ENCODE measurements at regions not wholly inside any gene's neighbourhood (a gene's known extent, or its start where the extent isn't known, plus 50 kb on each side); places are given as distances from the start of the nearest gene placed in this dataset.

GRCh38 chr14:101035466-101036225 lies 132.1 kb upstream of the RTL1 start:
- no peak for DNase-seq
- H3K27ac ChIP-seq = no peak overlapping the region
- H3K27me3 ChIP-seq (replicated peaks) = no peaks in the 10 kb centered on the region
- H3K4me3 ChIP-seq (ENCODE audit: low read depth, low read length) = no peak overlapping the region
- peaks cover 48% of the 10 kb centered on the region for H3K36me3 ChIP-seq (replicated peaks)
- in situ Hi-C loops (cut with HindIII; ENCODE audit: low pct_ligation_motif_present, low sequenced_read_pairs) = no loop called here
- TF ChIP-seq CTCF (IDR thresholded peaks at IDR 0.05; ENCODE audit: low read depth, low read length, missing control alignments) = no peak

- peaks cover 54% of the 10 kb centered on the region for H3K36me3 ChIP-seq (replicated peaks)
- H3K27ac ChIP-seq = no peak overlapping the region
- TF ChIP-seq CTCF (IDR thresholded peaks at IDR 0.05; ENCODE audit: low read depth, low read length, missing control alignments) = no peak
- DNase-seq = no peak
- no peak overlapping the region for H3K4me3 ChIP-seq (ENCODE audit: low read depth, low read length)
- H3K27me3 ChIP-seq (replicated peaks) = no peaks in the 10 kb centered on the region
- in situ Hi-C loops (cut with HindIII; ENCODE audit: low pct_ligation_motif_present, low sequenced_read_pairs) = no loop called here
These were observed 133.7 kb upstream of the RTL1 start for GRCh38 chr14:101037021-101037817.

GRCh38 chr14:101039031-101039754 lies 135.7 kb upstream of the RTL1 start:
- no peak overlapping the region for H3K4me3 ChIP-seq (ENCODE audit: low read depth, low read length)
- no peak overlapping the region for H3K27ac ChIP-seq
- no peak for TF ChIP-seq CTCF (IDR thresholded peaks at IDR 0.05; ENCODE audit: low read depth, low read length, missing control alignments)
- H3K27me3 ChIP-seq (replicated peaks) = no peaks in the 10 kb centered on the region
- peaks cover 56% of the 10 kb centered on the region for H3K36me3 ChIP-seq (replicated peaks)
- in situ Hi-C loops (cut with HindIII; ENCODE audit: low pct_ligation_motif_present, low sequenced_read_pairs) = no loop called here
- no peak for DNase-seq

GRCh38 chr14:101039755-101040138 lies 136.2 kb upstream of the RTL1 start:
- TF ChIP-seq CTCF (IDR thresholded peaks at IDR 0.05; ENCODE audit: low read depth, low read length, missing control alignments) = no peak
- H3K36me3 ChIP-seq (replicated peaks) = peaks cover 55% of the 10 kb centered on the region
- in situ Hi-C loops (cut with HindIII; ENCODE audit: low pct_ligation_motif_present, low sequenced_read_pairs) = no loop called here

GRCh38 chr14:101040538-101041442 lies 137.3 kb upstream of the RTL1 start:
- Histone ChIP-seq H3K27me3 (replicated peaks) (no peaks in the 10 kb centered on the region), H3K27ac (no peak overlapping the region), H3K4me3 (ENCODE audit: low read depth, low read length) (no peak overlapping the region), H3K36me3 (replicated peaks) (peaks cover 53% of the 10 kb centered on the region)
- DNase-seq = no peak
- in situ Hi-C loops (cut with HindIII; ENCODE audit: low pct_ligation_motif_present, low sequenced_read_pairs) = no loop called here
- no peak for TF ChIP-seq CTCF (IDR thresholded peaks at IDR 0.05; ENCODE audit: low read depth, low read length, missing control alignments)

More at GRCh38 chr14:101039755-101040138, 136.2 kb upstream of the RTL1 start:
- no peak overlapping the region for H3K27ac ChIP-seq
- H3K27me3 ChIP-seq (replicated peaks) = no peaks in the 10 kb centered on the region
- DNase-seq = no peak
- no peak overlapping the region for H3K4me3 ChIP-seq (ENCODE audit: low read depth, low read length)

Measured in brain microvascular endothelial cell (primary cell).